ENCODE measurements at regions not wholly inside any gene's neighbourhood (a gene's known extent, or its start where the extent isn't known, plus 50 kb on each side); places are given as distances from the start of the nearest gene placed in this dataset.

GRCh38 chr2:40867829-40868228, 415.9 kb upstream of the SLC8A1 start:
- no peak for DNase-seq
- 79 to 85% methylated on average over 5 of the region's 5 CpGs for WGBS, 2 donors
- intact Hi-C loops (cut with DNase I), result no loop called here

GRCh38 chr2:40872580-40872979, 420.7 kb upstream of the SLC8A1 start:
- intact Hi-C loops (cut with DNase I), result no loop called here
- Histone ChIP-seq H3K27me3 (no peaks in the 10 kb centered on the region), H3K9me3 (no peaks in the 10 kb centered on the region), H3K4me1 (no peaks in the 10 kb centered on the region), H3K4me3 (no peak overlapping the region), H3K36me3 (no peaks in the 10 kb centered on the region), H3K27ac (no peak overlapping the region)
- DNase-seq, result no peak
- WGBS, 2 donors, result 29 to 30% methylated on average over 2 of the region's 2 CpGs
- no peak for TF ChIP-seq CTCF (IDR thresholded peaks at IDR 0.05)
- no peak for TF ChIP-seq POLR2A (IDR thresholded peaks at IDR 0.05)

More at GRCh38 chr2:40867829-40868228, 415.9 kb upstream of the SLC8A1 start:
- Histone ChIP-seq H3K4me1 (no peaks in the 10 kb centered on the region), H3K36me3 (no peaks in the 10 kb centered on the region), H3K27ac (no peak overlapping the region), H3K9me3 (no peaks in the 10 kb centered on the region), H3K27me3 (no peaks in the 10 kb centered on the region), H3K4me3 (no peak overlapping the region)
- no peak for TF ChIP-seq POLR2A (IDR thresholded peaks at IDR 0.05)

- intact Hi-C loops (cut with DNase I), result no loop called here
- Histone ChIP-seq H3K27ac (no peak overlapping the region), H3K9me3 (no peaks in the 10 kb centered on the region), H3K4me3 (no peak overlapping the region), H3K4me1 (no peaks in the 10 kb centered on the region), H3K36me3 (no peaks in the 10 kb centered on the region), H3K27me3 (no peaks in the 10 kb centered on the region)
- no peak for TF ChIP-seq CTCF (IDR thresholded peaks at IDR 0.05)
- no peak for TF ChIP-seq POLR2A (IDR thresholded peaks at IDR 0.05)
- 85 to 86% methylated on average over 3 of the region's 3 CpGs for WGBS, 2 donors
- no peak for DNase-seq
These were observed 422.5 kb upstream of the SLC8A1 start for GRCh38 chr2:40874380-40874779.

- TF ChIP-seq CTCF (IDR thresholded peaks at IDR 0.05) (no peak), POLR2A (IDR thresholded peaks at IDR 0.05) (no peak)
- intact Hi-C loops (cut with DNase I), result no loop called here
- no peak for DNase-seq
- H3K4me1 ChIP-seq, result no peaks in the 10 kb centered on the region
- H3K27me3 ChIP-seq, result no peaks in the 10 kb centered on the region
- no peak overlapping the region for H3K27ac ChIP-seq
- H3K4me3 ChIP-seq, result no peak overlapping the region
- H3K36me3 ChIP-seq, result no peaks in the 10 kb centered on the region
- H3K9me3 ChIP-seq, result no peaks in the 10 kb centered on the region
These were observed 425.9 kb upstream of the SLC8A1 start for GRCh38 chr2:40877734-40878288.

- no peaks in the 10 kb centered on the region for H3K9me3 ChIP-seq
- TF ChIP-seq POLR2A (IDR thresholded peaks at IDR 0.05), result no peak
- no peak for TF ChIP-seq CTCF (IDR thresholded peaks at IDR 0.05)
- no peaks in the 10 kb centered on the region for H3K27me3 ChIP-seq
- H3K4me3 ChIP-seq, result no peak overlapping the region
- H3K27ac ChIP-seq, result no peak overlapping the region
- intact Hi-C loops (cut with DNase I), result no loop called here
- 38 to 45% methylated on average over 1 of the region's 1 CpG for WGBS, 2 donors
- H3K36me3 ChIP-seq, result no peaks in the 10 kb centered on the region
- no peak for DNase-seq
- H3K4me1 ChIP-seq, result no peaks in the 10 kb centered on the region
These were observed 427.4 kb upstream of the SLC8A1 start for GRCh38 chr2:40879305-40879704.

GRCh38 chr2:40886100-40886499, 434.2 kb upstream of the SLC8A1 start:
- no peak for DNase-seq
- H3K4me1 ChIP-seq, result no peaks in the 10 kb centered on the region
- H3K9me3 ChIP-seq, result no peaks in the 10 kb centered on the region
- no peak overlapping the region for H3K27ac ChIP-seq
- TF ChIP-seq CTCF (IDR thresholded peaks at IDR 0.05), result no peak
- no peak for TF ChIP-seq POLR2A (IDR thresholded peaks at IDR 0.05)
- H3K36me3 ChIP-seq, result no peaks in the 10 kb centered on the region
- 68 to 82% methylated on average over 1 of the region's 1 CpG for WGBS, 2 donors
- no peaks in the 10 kb centered on the region for H3K27me3 ChIP-seq
- intact Hi-C loops (cut with DNase I), result no loop called here
- no peak overlapping the region for H3K4me3 ChIP-seq

Measured in esophagus squamous epithelium (tissue), 5 donors.